ENCODE measurements at regions not wholly inside any gene's neighbourhood (a gene's known extent, or its start where the extent isn't known, plus 50 kb on each side); places are given as distances from the start of the nearest gene placed in this dataset.

DNA sequence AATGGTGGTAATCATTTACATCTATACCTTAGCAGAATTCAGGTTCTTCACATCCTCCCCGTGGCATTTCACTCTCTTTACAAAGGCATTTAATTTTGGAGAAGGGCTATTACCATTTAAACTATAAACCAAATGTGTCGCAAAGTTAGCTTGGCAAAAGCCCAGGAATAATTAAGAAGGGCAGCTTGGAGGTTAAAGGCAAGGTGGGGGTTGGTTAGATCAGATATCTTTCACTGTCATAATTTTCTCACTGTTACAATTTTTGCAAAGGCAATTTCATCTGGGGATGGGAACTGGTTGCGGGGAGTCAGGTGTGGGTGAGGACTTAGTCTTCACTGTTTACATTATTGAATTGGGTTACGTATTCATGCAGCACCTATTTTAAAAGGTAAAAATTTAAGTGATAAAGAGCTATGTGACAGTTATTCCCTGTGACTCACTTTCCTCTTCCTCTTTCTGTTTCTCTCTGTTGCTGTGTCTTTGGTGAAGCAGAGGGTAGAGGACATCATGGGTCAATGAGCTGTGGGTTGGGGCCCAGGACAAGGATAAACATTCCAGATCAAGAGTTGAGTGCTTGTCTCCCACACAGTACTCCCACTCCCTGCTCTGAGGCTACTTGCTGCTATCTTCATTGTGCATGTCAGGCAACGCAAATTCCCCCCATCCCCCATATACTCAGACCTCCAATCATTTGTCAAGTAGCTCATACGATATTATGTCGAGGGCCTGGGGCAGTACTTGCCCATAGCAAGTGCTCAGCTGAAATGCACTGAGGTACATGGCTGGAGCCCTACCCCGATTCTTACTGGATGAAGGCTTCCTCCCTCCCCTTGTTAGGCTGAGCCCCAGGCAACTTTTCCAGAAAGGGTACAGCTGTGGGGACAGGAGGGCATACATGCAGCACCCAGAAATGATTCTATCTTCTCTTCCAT, 223.1 kb upstream of the MYLIP start (continued):
- TF ChIP-seq ZZZ3 (IDR thresholded peaks at IDR 0.05; ENCODE audit: control insufficient read depth, insufficient read length, low read depth) (no peak), NR2F1 (conservative IDR thresholded peaks at IDR 0.05) (peak; percentile 98), FOS (IDR thresholded peaks at IDR 0.05; ENCODE audit: borderline replicate concordance, extremely low read depth, insufficient read length) (no peak), MTA2 (IDR thresholded peaks at IDR 0.05; ENCODE audit: low read depth) (peak; percentile 76), JUNB (IDR thresholded peaks at IDR 0.05) (peak; percentile 50), TAF1 (IDR thresholded peaks at IDR 0.05; ENCODE audit: borderline replicate concordance, low read depth, low read length) (no peak), JUND (IDR thresholded peaks at IDR 0.05; ENCODE audit: low read depth, low read length) (no peak), CREB1 (IDR thresholded peaks at IDR 0.05; ENCODE audit: low read depth) (0 out of 2 replicates have a peak, but pooled peaks have one; percentile 31), POLR2AphosphoS2 (IDR thresholded peaks at IDR 0.05; ENCODE audit: low read depth, low read length) (no peak), CBX5 (IDR thresholded peaks at IDR 0.05; ENCODE audit: low read depth) (no peak), TCF3 (IDR thresholded peaks at IDR 0.05; ENCODE audit: borderline replicate concordance, insufficient read depth, low read depth, low read length) (no peak), ZNF217 (IDR thresholded peaks at IDR 0.05) (0 out of 2 replicates have a peak, but pooled peaks have one; percentile 51), NBN (IDR thresholded peaks at IDR 0.05) (peak; percentile 68), ZNF24 (IDR thresholded peaks at IDR 0.05) (0 out of 2 replicates have a peak, but pooled peaks have one; percentile 27), SUPT20H (IDR thresholded peaks at IDR 0.05; ENCODE audit: borderline replicate concordance, control insufficient read depth, low read depth, low read length) (no peak), STAT1 (conservative IDR thresholded peaks at IDR 0.05) (0 out of 2 replicates have a peak, but pooled peaks have one; percentile 33), IKZF2 (IDR thresholded peaks at IDR 0.05) (peak; percentile 85 to 93), PML (IDR thresholded peaks at IDR 0.05; ENCODE audit: low read length) (no peak), FOXM1 (IDR thresholded peaks at IDR 0.05; ENCODE audit: low read depth, low read length) (no peak), RAD21 (IDR thresholded peaks at IDR 0.05; ENCODE audit: insufficient read depth, low read depth, low read length) (no peak), EGR1 (IDR thresholded peaks at IDR 0.05; ENCODE audit: borderline replicate concordance in 1 of 2, low read depth in 2 of 2, low read length in 2 of 2) (peak in 1 of 2 experiments; percentile 58; a peak in 1 of 3 replicates), SP1 (IDR thresholded peaks at IDR 0.05; ENCODE audit: low read depth, low read length) (peak; percentile 20), SREBF1 (IDR thresholded peaks at IDR 0.05; ENCODE audit: low read length) (no peak), KLF5 (IDR thresholded peaks at IDR 0.05; ENCODE audit: partially characterized antibody) (no peak), EED (IDR thresholded peaks at IDR 0.05; ENCODE audit: low read depth) (peak; percentile 77), BHLHE40 (IDR thresholded peaks at IDR 0.05; ENCODE audit: borderline replicate concordance in 1 of 2, low read depth in 2 of 2, low read length in 1 of 2) (peak in 1 of 2 experiments; percentile 39; a peak in 2 of 4 replicates)
- TF ChIP-seq, protein P1, sequence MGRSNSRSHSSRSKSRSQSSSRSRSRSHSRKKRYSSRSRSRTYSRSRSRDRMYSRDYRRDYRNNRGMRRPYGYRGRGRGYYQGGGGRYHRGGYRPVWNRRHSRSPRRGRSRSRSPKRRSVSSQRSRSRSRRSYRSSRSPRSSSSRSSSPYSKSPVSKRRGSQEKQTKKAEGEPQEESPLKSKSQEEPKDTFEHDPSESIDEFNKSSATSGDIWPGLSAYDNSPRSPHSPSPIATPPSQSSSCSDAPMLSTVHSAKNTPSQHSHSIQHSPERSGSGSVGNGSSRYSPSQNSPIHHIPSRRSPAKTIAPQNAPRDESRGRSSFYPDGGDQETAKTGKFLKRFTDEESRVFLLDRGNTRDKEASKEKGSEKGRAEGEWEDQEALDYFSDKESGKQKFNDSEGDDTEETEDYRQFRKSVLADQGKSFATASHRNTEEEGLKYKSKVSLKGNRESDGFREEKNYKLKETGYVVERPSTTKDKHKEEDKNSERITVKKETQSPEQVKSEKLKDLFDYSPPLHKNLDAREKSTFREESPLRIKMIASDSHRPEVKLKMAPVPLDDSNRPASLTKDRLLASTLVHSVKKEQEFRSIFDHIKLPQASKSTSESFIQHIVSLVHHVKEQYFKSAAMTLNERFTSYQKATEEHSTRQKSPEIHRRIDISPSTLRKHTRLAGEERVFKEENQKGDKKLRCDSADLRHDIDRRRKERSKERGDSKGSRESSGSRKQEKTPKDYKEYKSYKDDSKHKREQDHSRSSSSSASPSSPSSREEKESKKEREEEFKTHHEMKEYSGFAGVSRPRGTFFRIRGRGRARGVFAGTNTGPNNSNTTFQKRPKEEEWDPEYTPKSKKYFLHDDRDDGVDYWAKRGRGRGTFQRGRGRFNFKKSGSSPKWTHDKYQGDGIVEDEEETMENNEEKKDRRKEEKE (IDR thresholded peaks at IDR 0.05), result no peak
- TF ChIP-seq, protein P2, sequence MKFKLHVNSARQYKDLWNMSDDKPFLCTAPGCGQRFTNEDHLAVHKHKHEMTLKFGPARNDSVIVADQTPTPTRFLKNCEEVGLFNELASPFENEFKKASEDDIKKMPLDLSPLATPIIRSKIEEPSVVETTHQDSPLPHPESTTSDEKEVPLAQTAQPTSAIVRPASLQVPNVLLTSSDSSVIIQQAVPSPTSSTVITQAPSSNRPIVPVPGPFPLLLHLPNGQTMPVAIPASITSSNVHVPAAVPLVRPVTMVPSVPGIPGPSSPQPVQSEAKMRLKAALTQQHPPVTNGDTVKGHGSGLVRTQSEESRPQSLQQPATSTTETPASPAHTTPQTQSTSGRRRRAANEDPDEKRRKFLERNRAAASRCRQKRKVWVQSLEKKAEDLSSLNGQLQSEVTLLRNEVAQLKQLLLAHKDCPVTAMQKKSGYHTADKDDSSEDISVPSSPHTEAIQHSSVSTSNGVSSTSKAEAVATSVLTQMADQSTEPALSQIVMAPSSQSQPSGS (IDR thresholded peaks at IDR 0.05; ENCODE audit: low read length), result peak; percentile 64; the same call in 1 of the 2 replicates

Measured in GM12878 (cell line).